Upper lobe of left lung (tissue), 4 donors: ENCODE measurements at regions not wholly inside any gene's neighbourhood (a gene's known extent, or its start where the extent isn't known, plus 50 kb on each side); places are given as distances from the start of the nearest gene placed in this dataset.

Source experiments
- CTCF ChIP-seq, 6 experiments: fragments of 450-650 bp in 4 of 6; fragments of 200-600 bp in 2 of 6; sonication (generic) in 2 of 6; IDR thresholded peaks; one replicate each; pipeline ENCODE4 v1.5.1; 2016 to 2019; ENCODE audit warnings: antibody characterized with exemption in 6 of 6
- EP300 ChIP-seq, 4 donors: sonication (generic); formaldehyde crosslinking; IDR thresholded peaks; one replicate each; pipeline ENCODE4 v1.5.1; 2017; ENCODE audit warnings: antibody characterized with exemption in 4 of 4, control low read depth in 2 of 4
- POLR2A ChIP-seq, 4 donors: fragments of 450-650 bp; IDR thresholded peaks; one replicate each; pipeline ENCODE4 v1.5.1; 2016 to 2017; ENCODE audit warnings: antibody characterized with exemption in 4 of 4, mild to moderate bottlenecking in 2 of 4

DNA sequence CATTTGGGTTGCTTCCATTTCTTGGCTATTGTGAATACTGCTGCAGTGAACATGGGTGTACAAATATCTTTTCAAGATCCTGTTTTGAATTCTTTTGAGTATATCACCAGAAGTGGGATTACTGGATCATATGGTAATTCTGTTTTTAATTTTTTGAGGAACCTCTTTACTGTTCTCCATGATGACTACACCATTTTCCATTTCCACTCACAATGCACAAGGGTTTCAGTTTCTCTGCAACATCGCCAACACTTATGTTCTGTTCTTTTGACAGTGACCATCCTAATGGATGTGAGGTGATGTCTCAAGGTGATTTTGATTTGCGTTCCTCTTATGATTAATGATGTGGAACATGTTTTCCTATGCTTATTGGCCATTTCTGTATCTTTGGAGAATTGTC is 214.4 kb upstream of the ZFP64 start:
- TF ChIP-seq CTCF (IDR thresholded peaks at IDR 0.05) (no peak), POLR2A (IDR thresholded peaks at IDR 0.05) (no peak), EP300 (IDR thresholded peaks at IDR 0.05) (no peak)
